GM08714 (cell line): ENCODE measurements at regions not wholly inside any gene's neighbourhood (a gene's known extent, or its start where the extent isn't known, plus 50 kb on each side); places are given as distances from the start of the nearest gene placed in this dataset.

Experiments
- H3K4me3 ChIP-seq: fragments of 200-500 bp; sonication (Bioruptor generic); 2 replicates; pipeline ENCODE4 v1.5.1; 2014; ENCODE audit warnings: mild to moderate bottlenecking, low read length, inconsistent platforms
- ZNF274 ChIP-seq: IDR thresholded peaks from 2 replicates; pipeline ENCODE4 v1.6.1; 2012; ENCODE audit warnings: mild to moderate bottlenecking, low read depth, low read length

DNA sequence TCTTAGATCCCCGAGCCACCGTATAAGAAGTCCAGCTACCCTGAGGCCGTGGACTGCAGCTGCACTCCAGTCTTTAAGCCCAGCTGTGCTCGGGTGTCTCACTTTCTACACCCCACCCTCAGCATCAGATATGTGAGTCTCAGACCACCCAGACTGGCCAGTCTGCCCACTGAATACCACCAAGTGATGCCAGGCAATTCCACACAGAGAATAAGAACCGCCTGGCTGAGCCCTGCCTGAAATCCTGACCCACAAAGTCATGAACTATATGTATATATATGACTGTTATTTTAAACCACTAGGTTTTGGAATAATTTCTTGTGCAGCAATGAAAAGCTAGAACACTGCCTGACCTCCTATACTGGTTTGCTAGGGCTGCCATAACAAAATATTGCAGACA, 106.7 kb downstream of the FOXF2 start:
- no peak overlapping the region for H3K4me3 ChIP-seq
- no peak for TF ChIP-seq ZNF274

DNA sequence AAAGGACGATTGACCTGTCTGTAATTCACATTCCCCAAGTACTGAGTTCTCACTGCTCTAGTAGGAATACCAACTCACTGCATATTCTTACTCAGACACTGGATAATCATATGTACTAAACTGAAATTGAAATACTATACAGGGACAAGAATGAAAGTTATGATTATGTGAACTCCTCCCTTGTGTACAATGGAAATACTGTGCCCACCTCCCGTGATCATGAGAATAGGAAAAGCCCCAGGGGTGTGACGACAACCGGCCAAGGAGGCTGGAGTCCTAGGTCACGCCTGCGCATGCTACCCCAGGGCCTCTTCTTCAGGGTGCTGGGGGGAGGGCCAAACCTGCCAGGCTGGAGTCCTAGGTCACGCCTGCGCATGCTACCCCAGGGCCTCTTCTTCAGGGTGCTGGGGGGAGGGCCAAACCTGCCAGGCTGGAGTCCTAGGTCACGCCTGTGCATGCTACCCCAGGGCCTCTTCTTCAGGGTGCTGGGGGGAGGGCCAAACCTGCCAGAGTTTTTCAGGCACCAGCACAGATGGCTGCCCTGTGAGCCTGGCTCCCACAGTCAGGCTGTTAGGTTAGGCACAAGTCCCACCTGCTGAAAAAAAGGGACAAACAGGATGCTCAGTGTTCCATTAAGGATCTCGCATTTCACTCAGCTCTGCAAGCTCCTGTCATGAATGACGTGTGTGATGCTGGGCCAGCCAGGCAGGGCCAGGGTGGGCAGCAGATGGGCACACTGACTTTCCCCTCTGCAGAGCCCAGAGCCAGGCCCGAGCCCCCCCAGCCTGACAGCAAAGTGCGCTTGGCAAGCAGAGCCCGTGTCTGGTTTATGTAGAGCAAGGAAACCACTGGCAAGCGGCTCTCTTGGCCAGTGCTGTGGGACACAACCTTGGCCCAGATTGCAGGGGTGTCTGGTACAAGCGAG, 107.7 kb downstream of the FOXF2 start:
- no peak overlapping the region for H3K4me3 ChIP-seq
- TF ChIP-seq ZNF274, result no peak

DNA sequence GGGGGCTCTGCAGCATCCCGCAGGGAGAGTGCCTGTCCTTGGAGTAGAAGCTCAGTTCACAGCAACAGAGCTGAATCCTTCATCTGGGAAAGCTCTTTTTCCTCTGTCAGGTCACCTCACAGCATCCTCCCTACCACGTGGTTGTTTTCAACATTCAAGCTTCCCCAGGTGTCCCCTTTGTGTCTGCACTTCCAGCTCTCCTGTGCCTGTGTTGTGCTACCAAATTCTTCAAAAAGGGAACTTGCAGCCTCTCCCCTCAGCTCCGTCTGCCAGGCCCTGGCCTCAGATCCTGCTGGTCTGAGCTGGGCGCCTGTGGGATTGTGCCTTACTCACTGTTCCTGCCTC, 108.4 kb downstream of the FOXF2 start:
- no peak for TF ChIP-seq ZNF274
- H3K4me3 ChIP-seq, result no peak overlapping the region

DNA sequence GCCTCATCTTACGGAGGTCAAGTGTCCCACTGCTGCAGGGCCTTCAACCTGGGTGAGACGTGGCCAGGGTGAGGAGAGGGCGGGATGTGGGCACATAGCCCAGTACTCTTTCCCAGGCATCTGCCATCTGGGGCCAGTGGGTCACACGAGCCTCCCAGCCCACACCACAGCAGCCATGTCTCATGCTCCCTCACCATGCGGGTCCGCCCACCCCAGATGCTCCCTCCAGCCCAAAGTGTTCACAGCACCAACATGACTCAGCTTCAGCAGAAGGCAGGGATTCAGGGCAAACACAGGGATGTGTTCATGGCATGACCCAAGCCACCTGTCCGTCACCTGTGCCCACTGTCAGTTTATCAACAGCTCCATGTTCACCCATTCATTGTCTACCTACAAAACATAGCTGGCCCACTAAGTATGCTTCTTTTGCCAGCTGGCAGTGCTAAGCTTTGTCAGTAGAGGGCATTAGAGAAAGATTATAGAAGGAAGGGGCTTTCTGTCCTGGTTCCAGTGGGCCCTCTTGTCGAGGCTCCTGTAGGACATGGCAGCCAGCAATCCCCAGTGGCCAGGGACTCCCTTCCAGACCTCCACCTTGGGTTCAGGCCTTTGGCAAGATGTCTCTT, 109.2 kb downstream of the FOXF2 start:
- no peak overlapping the region for H3K4me3 ChIP-seq
- no peak for TF ChIP-seq ZNF274

DNA sequence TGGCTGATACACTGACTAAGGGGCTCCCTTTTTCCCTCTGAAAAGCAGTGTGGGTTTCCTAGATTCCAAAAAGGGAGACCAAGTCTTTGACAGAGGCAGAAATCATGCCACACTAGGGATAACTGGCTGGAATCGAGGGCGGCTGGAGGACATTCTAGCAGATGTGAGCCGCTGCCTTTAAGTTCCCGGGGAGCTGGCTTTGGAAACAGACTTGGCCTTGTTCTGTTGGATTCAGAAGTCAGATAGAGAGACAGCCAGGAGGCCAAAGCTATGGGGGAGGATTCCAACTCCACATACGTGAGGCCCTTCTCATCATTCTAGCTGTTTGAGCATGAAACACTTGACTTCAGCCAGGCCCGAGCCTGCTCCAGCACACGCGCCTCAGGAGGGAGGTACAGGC, 109.9 kb upstream of the FOXC1 start:
- H3K4me3 ChIP-seq, result no peak overlapping the region
- TF ChIP-seq ZNF274, result no peak

DNA sequence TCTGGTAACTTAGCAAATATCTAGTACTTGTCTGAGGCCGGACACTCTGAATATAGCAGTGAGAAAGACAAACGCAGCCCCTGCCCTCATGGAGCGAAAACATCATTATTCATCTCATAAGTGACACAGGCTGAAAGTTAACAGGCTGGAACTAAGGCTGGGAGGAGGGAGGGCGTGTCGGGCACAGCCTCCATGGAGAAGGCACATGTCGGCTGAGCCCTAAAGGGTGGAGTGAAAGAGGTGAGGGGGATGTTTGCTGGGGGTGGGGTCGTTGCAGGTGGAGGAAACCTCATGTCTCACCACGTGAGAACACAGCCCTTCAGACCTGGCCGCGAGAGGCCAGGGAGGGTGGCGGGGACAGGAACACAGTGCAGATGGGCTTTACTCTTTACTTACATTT, 108.8 kb upstream of the FOXC1 start:
- TF ChIP-seq ZNF274, result no peak
- H3K4me3 ChIP-seq, result no peak overlapping the region

DNA sequence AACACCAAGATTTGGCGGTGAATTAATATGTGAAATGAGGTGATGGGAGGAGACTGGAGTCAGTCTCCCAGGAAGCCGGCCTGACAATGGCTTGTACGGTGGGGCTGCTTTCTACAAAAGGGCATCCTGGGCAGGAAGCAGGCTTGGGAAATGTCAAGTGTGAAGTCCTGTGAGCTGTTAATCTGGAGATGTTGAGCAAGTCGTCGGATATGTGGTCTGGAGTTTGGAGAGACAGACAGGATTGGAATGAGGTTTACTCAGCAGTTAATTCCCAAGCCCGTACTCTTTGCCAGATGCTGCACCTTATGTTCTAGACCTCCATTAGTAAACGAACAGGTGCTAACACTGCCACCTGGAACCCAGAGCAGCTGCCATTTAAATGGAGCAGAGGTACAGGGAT, 107.7 kb upstream of the FOXC1 start:
- no peak for TF ChIP-seq ZNF274
- H3K4me3 ChIP-seq, result no peak overlapping the region

DNA sequence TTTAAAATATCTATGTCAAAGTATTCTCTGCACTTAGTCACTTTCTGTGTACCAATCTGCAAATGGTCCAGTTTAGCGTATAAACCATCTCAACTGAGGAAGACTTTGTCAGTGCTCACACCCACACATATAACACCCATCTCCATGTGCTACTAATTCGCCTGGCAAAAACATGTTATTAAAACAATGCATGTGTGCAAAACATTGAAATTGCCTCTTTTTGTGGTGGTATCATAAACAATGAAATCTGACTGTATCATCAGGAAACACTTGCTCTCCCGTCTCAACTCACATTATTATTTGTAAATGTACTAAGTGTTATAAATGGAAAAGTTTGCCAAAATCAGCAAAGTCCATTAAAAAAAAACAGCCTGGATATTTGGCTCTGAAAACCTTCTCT, 105.9 kb upstream of the FOXC1 start:
- no peak overlapping the region for H3K4me3 ChIP-seq
- TF ChIP-seq ZNF274, result no peak

DNA sequence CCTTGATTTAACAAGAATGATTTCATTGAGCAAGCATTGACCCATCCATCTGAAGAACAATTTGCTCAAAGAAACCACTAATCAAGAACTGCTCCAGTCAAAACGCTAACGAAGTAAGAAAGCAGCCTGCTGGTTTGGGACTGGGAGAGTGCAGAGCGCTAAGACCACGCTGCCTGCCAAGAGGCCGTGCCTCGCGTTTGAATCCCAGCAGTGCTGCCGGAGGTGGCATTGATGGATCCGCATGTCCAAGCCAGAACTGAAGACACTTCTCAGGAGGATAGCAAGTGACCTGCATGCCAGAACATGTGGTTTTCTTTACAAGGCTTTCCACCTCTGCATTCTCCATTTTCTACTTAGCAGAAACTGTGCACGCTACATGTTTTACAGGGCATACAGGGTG, 105.2 kb upstream of the FOXC1 start:
- TF ChIP-seq ZNF274, result no peak

DNA sequence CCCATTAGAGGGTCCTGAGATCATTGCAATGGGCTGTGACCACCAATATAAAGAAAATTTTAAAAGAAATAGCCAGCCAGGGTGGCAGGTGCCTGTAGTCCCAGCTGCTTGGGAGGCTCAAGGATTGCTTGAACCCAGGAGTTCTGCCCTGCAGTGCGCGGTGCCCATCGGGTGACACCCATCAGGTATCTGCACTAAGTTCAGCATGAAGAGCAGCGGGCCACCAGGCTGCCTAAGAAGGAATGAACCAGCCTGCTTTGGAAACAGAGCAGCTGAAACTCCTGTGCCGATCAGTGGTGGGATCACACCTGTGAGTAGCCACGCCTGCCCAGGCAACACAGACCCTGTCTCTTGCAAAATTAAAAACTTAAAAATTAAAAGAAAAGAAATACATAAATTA, 102.5 kb upstream of the FOXC1 start:
- TF ChIP-seq ZNF274, result no peak
- no peak overlapping the region for H3K4me3 ChIP-seq

More for the DNA sequence above, 105.2 kb upstream of the FOXC1 start:
- no peak overlapping the region for H3K4me3 ChIP-seq

DNA sequence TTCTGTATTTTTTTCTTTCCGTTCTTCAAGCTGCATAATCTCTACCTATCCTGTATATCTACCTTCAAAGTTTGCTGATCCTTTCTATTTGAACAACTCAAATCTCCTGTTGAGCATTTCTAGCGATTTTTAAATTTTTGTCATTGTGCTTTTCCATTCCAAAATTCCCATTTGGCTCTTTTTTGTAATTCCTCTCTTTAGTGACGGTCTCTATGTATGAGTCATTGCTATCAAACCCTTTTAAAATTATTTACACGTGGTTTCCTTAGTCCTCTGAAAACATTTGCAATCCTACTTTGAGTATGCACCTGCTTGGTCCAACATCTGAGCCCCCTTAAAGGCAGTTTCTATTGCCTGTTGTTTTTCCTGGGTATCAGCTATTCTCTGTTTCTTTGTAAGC, 100.5 kb upstream of the FOXC1 start:
- no peak for TF ChIP-seq ZNF274
- H3K4me3 ChIP-seq, result no peak overlapping the region

DNA sequence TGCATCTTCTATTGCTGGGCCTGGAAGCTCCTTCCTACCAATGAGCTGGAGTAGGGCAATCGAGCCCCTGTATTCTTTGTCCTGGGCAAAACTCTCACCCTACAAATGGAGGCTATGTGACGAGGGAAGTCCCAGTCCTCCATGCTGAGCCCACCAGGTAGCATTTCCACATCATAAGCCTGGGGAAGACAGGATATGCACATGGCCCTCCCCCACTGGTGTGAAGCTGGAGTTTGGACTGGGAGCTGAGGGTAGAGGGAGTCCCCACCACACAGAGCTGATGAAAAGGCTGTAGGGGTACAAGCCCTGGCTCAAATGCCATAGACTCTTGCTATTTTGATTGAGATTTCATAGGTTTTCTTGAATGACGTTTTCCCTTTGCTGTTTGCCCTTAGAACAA, 99.5 kb upstream of the FOXC1 start:
- TF ChIP-seq ZNF274, result no peak
- H3K4me3 ChIP-seq, result no peak overlapping the region

DNA sequence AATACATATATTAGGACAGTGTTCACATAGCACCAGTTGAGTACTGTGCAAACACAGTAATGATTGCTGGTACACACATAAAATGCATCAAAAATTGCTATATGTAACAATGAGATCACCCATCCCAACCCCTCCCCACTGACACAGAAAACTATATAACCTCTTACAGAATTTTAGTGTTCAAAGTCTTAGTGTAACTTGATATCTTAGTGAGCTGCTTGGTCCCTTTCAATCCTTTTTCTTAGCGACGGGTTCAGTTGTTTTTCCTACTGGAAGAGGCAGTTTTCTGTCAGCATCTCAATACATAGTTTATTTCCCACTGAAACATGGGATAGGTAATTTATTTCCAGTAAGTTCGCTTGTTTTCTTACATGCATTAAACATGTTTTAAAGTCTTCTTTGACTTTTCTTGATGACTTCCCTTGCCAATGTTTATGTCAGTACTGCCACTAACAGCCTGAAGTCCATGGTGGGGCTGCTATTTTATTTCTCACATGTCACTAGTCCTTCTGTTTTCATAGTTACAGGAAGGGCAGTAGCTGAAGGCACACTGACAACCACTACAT, 96.4 kb upstream of the FOXC1 start:
- no peak for TF ChIP-seq ZNF274
- H3K4me3 ChIP-seq, result no peak overlapping the region

DNA sequence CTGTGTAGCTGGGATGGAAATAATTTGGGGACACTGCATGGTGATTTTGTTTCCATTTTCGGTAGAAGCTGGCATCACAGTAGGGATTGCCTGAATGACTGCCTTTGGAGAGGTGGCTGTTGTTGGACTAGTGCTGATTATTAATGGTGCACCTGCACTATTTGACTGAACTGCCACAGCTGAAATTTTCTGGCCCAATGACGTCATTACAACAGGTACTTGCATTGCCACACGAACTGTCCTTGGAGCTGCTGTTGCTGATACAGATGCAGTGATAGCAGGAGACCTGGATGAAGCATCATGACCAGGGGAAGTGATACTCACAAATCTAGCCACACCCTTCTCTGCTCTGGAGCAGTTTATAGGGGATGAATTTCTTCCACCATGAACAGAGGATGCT, 95.6 kb upstream of the FOXC1 start:
- no peak overlapping the region for H3K4me3 ChIP-seq
- TF ChIP-seq ZNF274, result no peak

DNA sequence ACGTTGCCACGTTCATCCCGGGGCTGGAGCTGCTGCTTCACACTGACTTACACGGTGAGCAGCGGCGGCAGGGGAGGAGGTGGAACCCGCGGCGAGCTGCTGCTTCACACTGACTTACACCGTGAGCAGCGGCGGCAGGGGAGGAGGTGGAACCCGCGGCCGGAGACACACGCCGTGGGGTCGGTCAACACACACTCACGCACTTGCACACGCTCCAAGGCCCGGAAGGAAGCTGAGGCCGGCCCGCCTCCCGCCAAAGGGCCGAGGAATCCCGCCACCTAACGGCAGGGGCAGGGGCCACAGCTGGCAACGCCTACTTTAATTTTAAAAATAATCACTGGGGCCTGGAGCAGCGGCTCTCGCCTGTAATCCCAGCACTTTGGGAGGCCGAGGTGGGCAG, 94.4 kb upstream of the FOXC1 start:
- H3K4me3 ChIP-seq, result no peak overlapping the region
- TF ChIP-seq ZNF274, result no peak

DNA sequence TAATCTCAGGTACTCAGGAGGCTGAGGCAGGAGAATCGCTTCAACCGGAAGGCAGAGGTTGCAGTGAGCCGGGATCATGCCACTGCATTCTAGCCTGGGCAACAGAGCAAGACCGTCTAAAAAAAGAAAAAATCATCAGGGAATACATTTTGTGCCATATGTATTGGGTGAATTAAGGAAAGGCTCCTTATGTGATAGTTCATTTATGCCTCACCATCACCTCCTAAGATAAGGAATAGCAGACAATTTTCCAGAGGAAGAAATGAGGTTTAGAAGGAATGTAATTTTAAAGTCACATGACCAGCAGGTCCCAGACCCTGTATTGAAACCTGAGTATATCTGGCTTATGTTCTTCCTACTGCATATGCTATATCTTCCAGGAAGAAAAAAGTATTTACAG, 93.9 kb upstream of the FOXC1 start:
- H3K4me3 ChIP-seq, result no peak overlapping the region
- no peak for TF ChIP-seq ZNF274
